Posterior cingulate gyrus (tissue), 11 donors: ENCODE measurements at regions not wholly inside any gene's neighbourhood (a gene's known extent, or its start where the extent isn't known, plus 50 kb on each side); places are given as distances from the start of the nearest gene placed in this dataset.

Source experiments
- DNase-seq, 10 donors: peaks; one replicate each; pipeline versions ENCODE4 v3.0.0 to v3.0.0-alpha.2; 2020 to 2021; ENCODE audit warnings: mixed read lengths in 3 of 10
- intact Hi-C: fragments of 100-400 bp; cut with DNase I; formaldehyde crosslinking; loops from one replicate; pipeline ENCODE4 v1.15.1; 2023

DNA sequence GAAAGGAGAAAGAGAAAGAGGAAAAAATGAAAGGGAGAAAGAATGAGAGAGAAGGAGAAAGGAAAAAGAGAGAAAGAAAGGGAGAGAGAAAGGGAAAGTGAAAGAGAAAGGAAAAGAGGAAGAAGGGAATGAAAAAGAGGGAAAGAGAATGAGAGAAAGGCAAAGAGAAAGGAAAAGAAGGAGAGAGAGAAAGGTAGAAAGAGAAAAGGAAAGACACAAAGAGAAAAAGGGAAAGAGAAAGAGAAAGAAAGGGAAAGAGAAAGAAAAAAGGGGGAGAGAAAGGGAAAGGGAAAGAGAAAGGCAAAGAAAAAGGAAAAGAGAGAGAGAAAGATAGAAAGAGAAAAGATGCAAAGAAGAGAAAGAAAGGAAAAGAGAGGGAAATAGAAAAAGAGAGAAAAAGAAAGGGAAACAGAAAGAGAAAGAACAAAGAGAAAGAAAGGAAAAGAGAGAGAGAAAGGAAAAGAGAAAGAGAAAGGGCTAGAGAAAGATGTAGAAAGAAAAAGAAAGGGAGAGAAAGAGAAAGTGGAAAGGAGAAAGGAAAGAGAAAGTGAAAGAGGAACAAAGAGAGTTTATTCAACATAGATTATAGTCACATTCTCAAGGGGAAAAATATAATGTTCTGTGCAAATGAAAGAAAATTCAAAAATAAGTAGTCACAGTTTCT lies 165.2 kb downstream of the TMEM38B start:
- intact Hi-C loops, result no loop called here

DNA sequence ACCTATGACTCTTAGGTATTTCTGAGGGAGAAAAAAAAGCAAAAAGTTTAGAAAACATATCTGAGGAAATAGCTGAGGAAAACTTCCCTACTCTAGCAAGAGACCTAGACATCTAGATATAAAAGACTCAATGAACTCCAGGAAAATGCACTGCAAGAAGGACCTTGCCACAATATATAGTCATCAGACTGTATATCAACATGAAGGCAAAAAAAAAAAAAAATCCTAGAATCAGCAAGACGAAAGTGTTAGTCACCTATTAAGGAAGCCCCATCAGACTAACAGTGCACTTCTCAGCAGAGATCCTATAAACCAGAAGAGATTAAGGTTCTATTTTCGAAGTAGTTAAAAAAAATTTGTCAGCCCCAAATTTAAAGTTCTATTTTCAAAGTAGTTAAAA lies 166.2 kb downstream of the TMEM38B start:
- no peak for DNase-seq
- intact Hi-C loops, result no loop called here

More for the DNA sequence above, 165.2 kb downstream of the TMEM38B start:
- DNase-seq, result no peak

DNA sequence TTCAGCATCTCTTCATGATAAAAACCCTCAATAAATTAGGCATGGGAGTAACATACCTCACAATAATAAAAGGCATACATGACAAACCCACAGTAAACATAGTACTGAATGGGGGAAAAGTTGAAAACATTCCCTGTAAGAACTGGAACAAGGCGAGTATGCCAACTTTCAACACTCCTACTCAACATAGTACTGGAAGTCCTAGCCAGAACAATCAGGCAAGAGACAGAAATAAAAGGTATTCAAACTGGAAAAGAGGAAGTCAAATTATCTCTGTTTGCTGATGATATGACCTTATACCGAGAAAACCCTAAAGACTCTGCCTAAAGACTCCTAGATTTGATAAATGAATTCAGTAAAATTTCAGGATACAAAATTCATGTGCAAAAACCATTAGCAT lies 167.6 kb downstream of the TMEM38B start:
- intact Hi-C loops, result no loop called here
- no peak for DNase-seq

DNA sequence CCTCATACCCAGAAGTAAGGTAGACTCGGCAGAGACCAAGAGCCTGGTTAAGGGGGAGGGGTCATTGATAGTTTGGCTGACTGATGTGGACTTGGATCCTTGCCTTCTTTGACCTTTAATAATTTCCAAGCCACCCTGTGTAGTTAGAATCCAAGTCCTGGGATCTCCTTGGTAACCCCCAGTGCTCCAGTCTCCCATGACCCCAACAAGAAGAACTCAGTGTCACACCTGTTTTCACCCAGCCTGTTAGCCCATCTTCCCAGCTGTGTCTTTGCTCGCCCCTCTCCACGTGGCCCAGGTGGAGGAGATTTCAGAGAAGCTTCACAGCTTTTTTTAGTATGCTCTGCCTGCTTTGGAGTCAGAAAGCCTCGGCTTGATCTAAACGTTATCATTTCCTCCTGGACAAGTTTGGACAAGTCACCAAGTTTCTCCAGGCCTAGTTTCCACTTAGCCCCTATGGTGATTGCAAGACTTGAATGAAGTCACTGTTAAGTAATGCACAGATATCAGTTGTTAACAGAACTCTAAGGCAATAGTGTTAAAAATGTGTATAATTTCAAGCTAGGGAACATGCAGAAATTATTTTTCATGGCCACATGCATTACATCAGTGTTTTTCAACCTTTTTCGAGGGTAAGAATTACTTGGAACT lies 170.0 kb downstream of the TMEM38B start:
- intact Hi-C loops, result no loop called here

DNA sequence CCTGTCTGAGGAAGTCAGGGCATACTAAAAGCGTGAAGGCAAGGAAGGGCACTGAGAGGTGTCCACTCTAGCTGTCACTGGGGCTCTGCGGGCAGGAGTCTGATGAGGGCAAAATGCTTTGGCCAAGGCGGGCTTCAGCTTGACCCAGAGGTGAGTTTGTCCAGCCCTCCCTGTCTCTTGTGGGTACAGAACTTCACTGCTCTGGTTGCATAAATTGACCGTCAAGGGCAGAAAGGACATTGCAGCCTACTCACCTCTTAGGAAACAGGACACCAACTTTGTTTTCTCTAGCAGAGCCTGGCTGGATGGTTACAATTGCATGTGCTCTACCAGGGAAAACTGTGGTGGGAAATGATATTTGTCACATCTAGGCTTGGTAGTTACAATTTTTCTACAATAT lies 170.9 kb downstream of the TMEM38B start:
- intact Hi-C loops, result no loop called here
- DNase-seq, result no peak

More for the DNA sequence above, 170.0 kb downstream of the TMEM38B start:
- no peak for DNase-seq

DNA sequence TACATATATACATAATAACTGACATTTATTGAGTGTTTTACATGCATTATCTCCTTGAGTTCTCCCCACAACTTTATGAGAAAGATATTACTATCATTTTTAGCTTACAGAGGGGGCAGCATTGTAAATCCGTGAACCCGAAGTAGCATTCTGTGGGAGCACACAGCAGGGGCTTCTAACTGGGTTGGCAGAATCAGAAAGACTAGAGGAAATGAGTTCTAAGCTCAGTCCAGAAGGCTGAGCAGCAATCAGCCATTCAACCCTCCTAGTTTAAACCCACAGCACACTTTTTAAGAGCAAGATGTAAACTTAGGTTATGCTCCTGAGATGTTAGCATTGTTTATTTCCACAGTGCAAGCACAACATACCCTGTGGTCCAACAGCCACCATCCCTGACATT lies 177.2 kb downstream of the TMEM38B start:
- intact Hi-C loops, result no loop called here
- no peak for DNase-seq

DNA sequence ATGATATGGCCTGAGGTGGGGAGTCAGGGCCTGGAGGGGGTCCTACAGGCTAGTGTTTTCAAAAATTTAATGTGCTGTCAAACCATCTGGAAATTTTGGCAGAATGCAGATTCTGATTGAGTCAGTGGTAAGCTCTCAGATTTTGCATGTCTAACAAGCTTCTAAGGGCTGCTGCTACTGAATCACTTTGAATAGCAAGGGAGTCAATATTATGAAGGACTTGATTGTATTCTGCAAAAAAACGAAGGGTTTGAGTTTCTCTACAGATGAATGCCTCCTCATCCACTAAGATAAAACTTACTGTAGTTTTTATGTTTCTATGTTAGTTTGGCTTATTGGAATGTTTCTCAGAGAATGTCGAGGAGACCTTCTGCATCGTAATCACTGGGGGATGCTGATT lies 179.5 kb downstream of the TMEM38B start:
- DNase-seq, result no peak
- intact Hi-C loops, result no loop called here

DNA sequence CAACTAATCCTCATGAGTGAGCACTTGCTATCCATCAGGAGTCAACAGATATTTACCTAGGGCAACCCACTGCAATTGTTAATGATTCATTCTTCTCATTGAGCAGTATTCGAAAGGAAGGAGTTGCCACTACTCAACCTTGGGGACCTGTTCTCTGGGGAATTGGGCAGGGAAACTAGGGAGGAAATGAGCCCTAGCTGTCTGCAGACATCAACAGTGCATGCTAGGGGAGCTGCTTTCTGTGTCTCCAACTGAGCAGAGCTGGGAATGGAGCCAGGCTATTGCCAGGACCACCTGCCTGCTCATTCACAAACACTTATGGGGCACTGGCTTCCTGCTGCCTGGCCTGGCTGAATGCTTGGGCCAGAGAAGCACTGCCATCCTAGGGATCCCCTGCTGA lies 183.4 kb downstream of the TMEM38B start:
- DNase-seq, result no peak
- intact Hi-C loops, result no loop called here

DNA sequence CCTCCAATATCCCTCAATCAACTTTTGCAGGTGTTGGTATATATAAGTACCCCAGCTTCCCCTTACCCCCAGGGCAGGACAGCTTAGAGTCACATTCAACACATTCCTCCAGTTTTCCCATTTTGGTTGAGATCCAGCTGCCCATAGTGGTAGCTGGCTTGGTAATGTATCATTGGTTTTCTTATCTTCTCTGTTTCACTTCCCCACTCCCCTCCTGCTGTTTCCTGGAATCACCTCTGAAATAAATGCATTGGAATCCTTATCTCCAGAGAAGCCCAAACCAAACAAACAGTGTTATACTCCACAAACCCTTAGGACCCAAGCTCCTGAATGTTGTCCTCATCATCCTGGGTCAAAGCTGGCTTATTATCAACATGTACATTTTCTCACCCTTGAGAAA lies 184.8 kb downstream of the TMEM38B start:
- intact Hi-C loops, result no loop called here
- no peak for DNase-seq

DNA sequence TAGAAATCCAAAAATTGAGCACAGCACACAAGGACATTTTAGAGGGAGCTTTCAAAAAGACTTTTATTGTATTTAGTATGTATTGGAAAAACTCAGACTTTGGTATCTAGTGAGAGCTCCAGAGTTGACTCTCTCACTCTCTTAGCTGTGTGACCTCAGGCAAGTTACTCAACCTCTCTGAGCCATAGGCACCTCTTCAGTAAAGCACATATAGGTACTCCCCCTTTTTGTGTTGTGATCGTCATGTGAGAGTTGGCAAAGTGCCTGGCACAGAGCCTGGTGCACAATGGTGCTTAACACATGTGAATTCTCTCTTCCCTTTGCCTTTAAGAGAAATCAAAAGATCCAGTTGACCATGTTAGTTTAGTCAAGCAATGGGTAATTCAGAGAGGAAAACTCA lies 186.2 kb downstream of the TMEM38B start:
- DNase-seq, result no peak
- intact Hi-C loops, result no loop called here

DNA sequence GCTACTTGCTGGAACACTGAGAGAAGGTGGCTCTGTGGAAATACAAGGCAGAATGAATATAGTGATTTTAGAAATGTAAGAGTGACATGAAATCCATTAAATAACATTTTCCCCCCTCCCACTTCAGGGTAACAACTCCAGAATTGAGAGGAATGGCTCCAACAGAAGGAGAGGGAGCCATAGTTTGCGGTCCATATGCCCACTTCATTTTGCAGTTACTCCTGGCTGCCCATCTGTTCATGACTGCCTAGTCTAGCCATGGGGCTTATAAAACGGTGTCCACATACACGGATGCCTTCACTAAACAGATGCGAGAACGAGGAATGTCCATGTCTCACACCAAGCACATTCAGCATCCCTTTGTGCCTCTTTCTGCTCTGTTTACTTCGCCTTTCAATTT lies 186.7 kb downstream of the TMEM38B start:
- no peak for DNase-seq
- intact Hi-C loops, result loop anchor here (1.0 kb wide), 1 partner anchor 39 kb away; no protein-coding TSS in a partner anchor

DNA sequence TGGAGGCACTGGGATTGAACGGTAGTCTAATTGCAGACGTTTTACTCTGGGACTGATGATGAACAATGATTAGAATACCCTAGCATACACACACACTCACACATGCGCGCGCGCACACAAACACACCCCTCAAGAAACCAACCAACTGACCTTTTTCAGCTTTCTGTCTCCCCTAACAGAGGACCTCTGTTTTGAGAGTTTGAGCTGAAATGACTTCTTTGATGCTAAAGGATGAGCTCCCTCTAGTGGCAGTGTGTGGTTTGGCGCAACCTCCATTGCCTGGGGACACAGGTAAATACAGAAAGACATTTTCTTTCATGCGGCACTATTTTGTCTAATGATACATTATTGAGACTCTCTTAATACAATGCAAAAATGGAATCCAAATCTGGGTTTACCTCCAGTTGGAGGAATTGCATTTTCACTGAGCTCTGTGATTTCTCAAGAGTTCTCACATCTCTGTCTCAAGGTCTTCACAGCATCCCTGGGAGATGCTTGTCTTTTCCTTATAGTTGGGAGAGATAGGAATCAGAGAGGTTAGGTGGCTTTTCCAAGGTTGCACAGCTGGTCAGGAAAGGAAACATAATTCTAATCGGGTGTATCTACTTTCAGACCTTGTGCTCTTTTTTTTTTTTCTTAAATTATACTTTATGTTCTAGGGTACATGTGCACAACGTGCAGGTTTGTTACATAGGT lies 187.5 kb downstream of the TMEM38B start:
- DNase-seq, result peak; percentile 29 to 91 (median 76)
- intact Hi-C loops, result loop anchor here (1.0 kb wide), 1 partner anchor 40 kb away; no protein-coding TSS in a partner anchor

DNA sequence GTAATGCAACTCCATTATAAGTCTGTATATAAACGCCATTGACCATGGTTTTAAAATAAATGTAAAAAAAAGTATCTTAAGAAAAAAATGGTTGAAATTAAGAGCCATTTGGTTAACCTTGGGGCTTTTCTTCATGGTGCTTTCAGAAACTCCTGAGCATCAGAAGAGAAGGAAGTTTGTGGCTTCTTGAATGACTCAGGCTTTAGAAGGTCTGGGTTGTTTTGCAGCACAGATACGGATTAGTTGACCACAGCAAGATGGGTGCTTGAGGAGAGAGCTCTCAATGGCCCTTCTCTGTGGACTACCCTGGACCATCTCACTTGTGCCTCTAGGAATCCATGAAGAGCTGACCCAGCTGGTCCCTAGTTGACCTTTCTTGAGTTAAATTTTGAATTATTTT lies 189.5 kb downstream of the TMEM38B start:
- intact Hi-C loops, result no loop called here
- DNase-seq, result no peak

DNA sequence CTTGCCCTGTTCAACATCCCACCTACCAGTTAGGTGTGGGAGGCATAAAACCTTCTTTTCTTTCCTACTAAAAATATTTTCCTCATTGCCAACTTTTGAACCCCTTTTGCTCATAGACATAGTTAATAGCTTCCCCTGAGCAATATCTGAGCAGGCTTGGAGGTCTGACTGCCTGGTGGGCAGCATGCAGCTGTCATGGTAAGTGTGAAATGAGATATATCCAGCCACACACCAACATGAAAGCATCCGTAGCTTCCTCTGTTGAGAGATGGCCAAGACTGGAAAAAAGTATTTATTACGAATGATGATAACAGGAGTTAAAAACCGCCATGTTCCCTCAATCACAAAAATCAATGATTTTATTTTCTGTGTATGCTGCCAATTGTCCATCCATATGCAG lies 190.1 kb downstream of the TMEM38B start:
- no peak for DNase-seq
- intact Hi-C loops, result no loop called here

DNA sequence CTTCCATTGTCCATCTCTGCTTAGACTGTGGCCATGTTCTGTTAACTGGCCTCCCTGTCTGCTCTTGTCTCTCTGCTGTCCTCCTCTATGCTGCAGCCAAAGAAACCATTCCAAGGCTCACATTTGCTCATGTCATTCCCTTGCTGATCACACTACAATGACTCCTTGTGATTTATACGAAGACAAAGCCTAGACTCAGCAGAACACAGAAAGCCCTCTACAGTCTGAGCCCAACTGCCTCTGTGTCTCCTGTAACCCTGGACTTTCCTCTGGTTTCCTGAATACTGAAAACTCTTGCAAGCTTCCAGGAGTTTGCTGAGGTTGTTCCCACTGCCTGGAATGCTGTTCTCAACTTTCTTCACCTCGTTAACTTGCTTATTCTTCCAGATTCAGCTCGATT lies 191.8 kb downstream of the TMEM38B start:
- peak in 1 of 10 donors; percentile 26 for DNase-seq
- intact Hi-C loops, result no loop called here

DNA sequence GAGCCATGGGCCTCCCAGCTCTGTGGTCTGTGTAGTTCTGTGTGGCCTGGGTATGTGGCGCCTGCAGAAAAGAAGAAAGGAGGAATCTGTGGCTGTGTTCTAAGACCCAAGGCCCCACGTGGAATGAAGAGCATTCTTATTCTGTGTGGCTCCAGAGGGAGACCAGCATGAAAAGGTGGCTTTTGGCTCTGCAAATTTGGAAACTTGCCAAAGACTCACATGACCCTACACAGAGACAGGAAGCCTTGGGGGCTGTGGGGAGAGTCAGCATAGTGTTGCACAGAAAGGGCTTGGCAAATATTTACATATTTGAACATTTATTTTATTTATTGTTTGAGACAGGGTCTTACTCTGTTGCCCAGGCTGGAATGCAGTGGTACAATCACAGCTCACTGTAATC lies 193.3 kb downstream of the TMEM38B start:
- DNase-seq, result no peak
- intact Hi-C loops, result no loop called here

DNA sequence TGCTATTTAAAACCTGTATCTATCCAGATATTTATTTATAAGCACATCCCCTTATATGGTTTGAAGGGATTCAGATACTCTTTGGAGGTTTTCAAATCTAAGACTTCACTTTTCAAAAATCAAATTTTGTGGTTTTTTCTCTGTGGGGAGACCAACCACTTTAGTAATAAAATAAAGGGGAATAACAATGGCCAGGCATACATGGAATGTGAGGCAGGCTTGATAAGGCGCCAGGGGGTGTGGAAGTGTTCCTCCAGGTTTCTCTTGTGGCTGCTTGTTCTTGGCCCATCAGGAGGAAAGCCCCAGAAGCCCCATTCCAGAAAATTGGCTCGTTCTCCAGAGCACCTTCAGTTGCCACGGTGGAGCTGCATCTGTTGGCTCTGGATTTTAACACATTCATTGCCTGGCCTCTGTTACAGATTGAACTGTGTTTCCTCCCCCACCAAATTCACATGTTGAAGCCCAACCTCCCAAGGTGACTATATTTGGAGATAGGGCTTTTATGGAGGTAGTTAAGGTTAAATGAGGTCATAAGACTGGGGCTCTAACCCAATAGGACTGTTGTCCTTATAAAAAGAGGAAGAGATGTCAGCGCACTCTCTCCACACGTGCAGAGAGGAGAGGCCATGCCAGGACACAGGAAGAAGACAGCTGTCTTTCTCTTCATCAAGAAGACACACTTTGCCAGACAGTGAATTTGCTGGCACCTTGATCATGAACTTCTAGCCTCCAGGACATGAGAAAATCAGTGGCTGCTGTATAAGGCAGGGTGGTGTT lies 195.9 kb downstream of the TMEM38B start:
- DNase-seq, result no peak
- intact Hi-C loops, result no loop called here

DNA sequence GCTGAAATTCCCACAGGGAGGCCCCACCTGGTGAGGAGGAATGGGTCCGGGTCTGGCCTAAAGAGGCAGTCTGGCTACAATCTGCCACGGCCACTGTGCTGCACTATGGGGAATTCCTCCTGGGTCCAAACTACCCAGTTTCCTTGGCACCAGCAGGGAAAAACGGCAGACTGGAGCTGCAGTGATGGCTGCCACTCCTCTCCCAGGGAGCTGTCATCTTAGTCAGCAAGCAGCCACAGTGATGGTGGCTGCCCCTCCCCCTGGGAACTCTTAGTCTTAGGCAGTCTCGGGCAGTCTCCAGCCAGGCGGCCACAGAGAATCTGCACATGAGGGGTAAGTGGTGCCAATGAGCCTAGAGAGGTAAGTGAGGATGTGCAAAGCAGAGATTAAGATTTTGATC lies 205.8 kb downstream of the TMEM38B start:
- DNase-seq, result no peak
- intact Hi-C loops, result loop anchor here (2.0 to 10.0 kb wide), 2 partner anchors 965 to 1273 kb away; partner anchors contain the start of gene ZNF462

DNA sequence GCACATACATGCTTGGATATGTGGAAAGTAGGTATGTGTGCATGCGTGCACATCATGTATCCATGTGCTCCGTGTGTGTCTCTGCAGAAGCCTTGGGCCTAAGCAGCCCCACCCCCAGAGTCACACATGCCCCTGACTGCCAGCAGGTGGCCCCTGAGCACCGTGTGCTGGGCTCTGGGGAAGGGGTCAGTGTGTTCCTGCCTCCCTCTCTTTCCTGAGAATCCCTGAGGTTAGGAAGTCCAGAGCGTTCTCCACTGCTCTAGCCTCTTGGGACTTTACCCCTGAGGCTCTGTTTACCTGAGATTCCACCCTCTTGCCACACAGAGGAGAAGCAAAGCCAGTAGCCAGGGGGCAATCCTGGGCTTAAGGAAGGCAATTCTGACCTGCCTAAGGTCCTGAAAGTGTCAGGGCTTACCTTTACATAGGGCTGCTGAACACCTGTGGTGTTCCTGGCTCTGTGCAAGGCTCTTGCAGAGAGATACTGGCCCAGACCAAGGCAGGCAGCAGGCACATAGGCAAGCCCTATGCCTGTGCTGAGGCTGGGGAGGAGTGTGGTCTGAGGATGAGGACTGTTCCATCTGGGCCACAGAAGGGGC lies 207.3 kb downstream of the TMEM38B start:
- intact Hi-C loops, result loop anchor here (2.0 to 10.0 kb wide), 2 partner anchors 963 to 1271 kb away; partner anchors contain the start of gene ZNF462

DNA sequence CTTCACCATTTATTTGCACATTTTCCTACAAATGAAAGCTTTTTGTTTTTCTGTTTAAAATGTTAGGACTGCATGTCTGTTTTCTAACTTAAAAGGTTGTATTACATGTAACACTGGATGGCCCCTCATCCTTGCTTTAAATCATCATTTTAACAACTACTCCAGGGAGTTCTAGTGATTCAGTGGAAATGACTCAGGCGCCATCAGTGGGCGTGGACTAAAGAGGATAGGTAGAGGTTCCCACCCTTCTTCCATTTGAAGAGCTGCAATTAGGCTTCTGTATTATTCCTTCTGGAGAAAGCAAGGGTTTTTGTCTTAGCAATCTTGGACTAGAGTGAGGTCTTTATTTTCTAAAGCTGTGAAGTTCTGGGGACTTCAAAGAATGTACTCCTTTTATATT lies 213.7 kb downstream of the TMEM38B start:
- no peak for DNase-seq
- intact Hi-C loops, result loop anchor here (10.0 kb wide), 1 partner anchor 957 kb away; the partner anchor contains the start of gene ZNF462

More for the DNA sequence above, 207.3 kb downstream of the TMEM38B start:
- peak in 8 of 10 donors; percentile 32 to 91 (median 56) for DNase-seq
